Panc1 (cell line): ENCODE measurements at regions not wholly inside any gene's neighbourhood (a gene's known extent, or its start where the extent isn't known, plus 50 kb on each side); places are given as distances from the start of the nearest gene placed in this dataset.

Experiments used
- ATAC-seq: fragments of 200-7000 bp; cut with Tn5 transposase; 2 replicates; pipeline ENCODE4 v1.9.1; 2020; ENCODE audit warnings: mild to moderate bottlenecking, moderate library complexity
- BruUV-seq: library from RNA; stranded (reverse); fragments of 400-500 nt; replicated peaks from 2 replicates; lab custom pipeline; 2021; lab: Mats Ljungman, UMichigan
- CTCF ChIA-PET: fragments of 300-600 bp; sonication (Branson Sonifier 250); formaldehyde crosslinking; loops from one replicate; lab custom pipeline; 2022; ENCODE audit warnings: antibody characterized with exemption; lab: Charles Lee
- POLR2A ChIA-PET: fragments of 300-600 bp; sonication (Branson Sonifier 250); formaldehyde crosslinking; loops from one replicate; lab custom pipeline; 2022; ENCODE audit warnings: antibody characterized with exemption; lab: Charles Lee
- DNase-seq: peaks from one replicate; pipeline ENCODE4 v3.0.0-alpha.2; 2010; ENCODE audit warnings: low read depth, low spot score
- H3K27ac ChIP-seq: 2 replicates; pipeline ENCODE4 v1.5.1; 2011; ENCODE audit warnings: mild to moderate bottlenecking, low read length, inconsistent platforms
- H3K27me3 ChIP-seq: fragments of 200-500 bp; sonication (Bioruptor generic); 2 replicates; pipeline ENCODE4 v1.6.0; 2014; ENCODE audit warnings: low read length, inconsistent platforms; ENCODE audit not compliant: control insufficient read depth, insufficient read depth
- H3K36me3 ChIP-seq: fragments of 200-500 bp; sonication (Bioruptor generic); 2 replicates; pipeline ENCODE4 v1.5.1; 2014; ENCODE audit warnings: inconsistent platforms, mild to moderate bottlenecking, low read length, moderate library complexity; ENCODE audit not compliant: control insufficient read depth, insufficient read depth
- H3K4me1 ChIP-seq: 2 replicates; pipeline ENCODE4 v1.5.1; 2011; ENCODE audit warnings: inconsistent platforms, mild to moderate bottlenecking, low read length, moderate library complexity; ENCODE audit not compliant: control insufficient read depth, insufficient read depth
- H3K4me3 ChIP-seq, 2 experiments: 2 replicates each; pipeline ENCODE4 v1.5.1; 2011 to 2012; ENCODE audit warnings: low read depth in 2 of 2, low read length in 2 of 2, mild to moderate bottlenecking in 2 of 2, inconsistent platforms in 1 of 2, moderate library complexity in 1 of 2
- H3K9me3 ChIP-seq: fragments of 200-500 bp; sonication (Bioruptor generic); 2 replicates; pipeline ENCODE4 v1.5.1; 2014; ENCODE audit warnings: low read depth, mild to moderate bottlenecking, inconsistent platforms, low read length, moderate library complexity; ENCODE audit not compliant: control insufficient read depth, insufficient read depth
- POLR2AphosphoS5 ChIP-seq: IDR thresholded peaks from 2 replicates; pipeline ENCODE4 v1.6.1; 2012; ENCODE audit warnings: mild to moderate bottlenecking, low read depth, low read length, moderate library complexity
- SIN3A ChIP-seq: IDR thresholded peaks from 2 replicates; pipeline ENCODE4 v1.6.1; 2012; ENCODE audit warnings: low read depth, mild to moderate bottlenecking, low read length, moderate library complexity, borderline replicate concordance; ENCODE audit not compliant: insufficient read depth
- TCF7L2 ChIP-seq: IDR thresholded peaks from 2 replicates; pipeline ENCODE4 v1.6.1; 2011; ENCODE audit warnings: mild to moderate bottlenecking, low read depth, low read length, inconsistent platforms
- in situ Hi-C: cut with HindIII; loops from 2 replicates; pipeline ENCODE4 v1.10.0; 2016; ENCODE audit warnings: low sequenced_read_pairs, low pct_unique_long_range_greater_than_20kb
- intact Hi-C: fragments of 100-400 bp; cut with micrococcal nuclease; formaldehyde crosslinking; loops from one replicate; pipeline ENCODE4 v1.10.0; 2022; ENCODE audit not compliant: unreplicated experiment
- TF ChIP-seq, protein P1 (sequence below), 2 experiments: IDR thresholded peaks; 2 replicates each; pipeline ENCODE4 v1.6.1; 2011 to 2012; ENCODE audit warnings: low read depth in 2 of 2, control low read depth in 1 of 2, low read length in 1 of 2, mild to moderate bottlenecking in 1 of 2, moderate library complexity in 1 of 2; ENCODE audit not compliant: insufficient read depth in 1 of 2
- TF ChIP-seq, protein P2 (sequence below): fragments of 450-650 bp; IDR thresholded peaks from 2 replicates; pipeline ENCODE4 v1.5.1; 2017; ENCODE audit warnings: mild to moderate bottlenecking

DNA sequence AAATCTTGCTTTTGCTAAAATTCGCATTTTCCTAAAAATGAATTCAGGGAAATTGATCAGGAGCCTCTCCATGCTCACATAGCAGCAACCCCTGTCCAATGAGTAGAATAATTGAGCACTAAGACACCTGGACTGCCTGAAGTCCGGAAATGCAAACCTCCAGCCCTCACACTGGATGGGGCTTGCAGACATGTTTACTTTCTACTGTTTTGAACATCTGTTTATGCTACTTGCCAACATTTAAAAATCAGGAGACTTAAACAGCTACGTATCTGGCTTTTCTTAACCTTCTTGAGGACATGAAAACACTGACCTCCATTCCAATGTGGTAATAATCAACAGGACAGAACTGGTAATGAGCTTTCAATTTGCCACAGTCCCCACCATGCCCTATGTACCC is 184.4 kb downstream of the SHOX2 start:
- BruUV-seq = no TSS peak
- Histone ChIP-seq H3K9me3 (no peaks in the 10 kb centered on the region), H3K27ac (no peak overlapping the region), H3K27me3 (no peaks in the 10 kb centered on the region), H3K4me1 (no peaks in the 10 kb centered on the region), H3K4me3 (no peak overlapping the region), H3K36me3 (no peaks in the 10 kb centered on the region)
- intact Hi-C loops = no loop called here
- DNase-seq = no peak
- CTCF ChIA-PET = no interaction called here
- in situ Hi-C loops = no loop called here
- POLR2A ChIA-PET = interaction anchor here (0.6 kb wide), 1 partner anchor 309 kb away, joined by 10 read pairs; no protein-coding TSS in a partner anchor
- no peak for ATAC-seq
- no peak for TF ChIP-seq SIN3A
- TF ChIP-seq, protein P1, sequence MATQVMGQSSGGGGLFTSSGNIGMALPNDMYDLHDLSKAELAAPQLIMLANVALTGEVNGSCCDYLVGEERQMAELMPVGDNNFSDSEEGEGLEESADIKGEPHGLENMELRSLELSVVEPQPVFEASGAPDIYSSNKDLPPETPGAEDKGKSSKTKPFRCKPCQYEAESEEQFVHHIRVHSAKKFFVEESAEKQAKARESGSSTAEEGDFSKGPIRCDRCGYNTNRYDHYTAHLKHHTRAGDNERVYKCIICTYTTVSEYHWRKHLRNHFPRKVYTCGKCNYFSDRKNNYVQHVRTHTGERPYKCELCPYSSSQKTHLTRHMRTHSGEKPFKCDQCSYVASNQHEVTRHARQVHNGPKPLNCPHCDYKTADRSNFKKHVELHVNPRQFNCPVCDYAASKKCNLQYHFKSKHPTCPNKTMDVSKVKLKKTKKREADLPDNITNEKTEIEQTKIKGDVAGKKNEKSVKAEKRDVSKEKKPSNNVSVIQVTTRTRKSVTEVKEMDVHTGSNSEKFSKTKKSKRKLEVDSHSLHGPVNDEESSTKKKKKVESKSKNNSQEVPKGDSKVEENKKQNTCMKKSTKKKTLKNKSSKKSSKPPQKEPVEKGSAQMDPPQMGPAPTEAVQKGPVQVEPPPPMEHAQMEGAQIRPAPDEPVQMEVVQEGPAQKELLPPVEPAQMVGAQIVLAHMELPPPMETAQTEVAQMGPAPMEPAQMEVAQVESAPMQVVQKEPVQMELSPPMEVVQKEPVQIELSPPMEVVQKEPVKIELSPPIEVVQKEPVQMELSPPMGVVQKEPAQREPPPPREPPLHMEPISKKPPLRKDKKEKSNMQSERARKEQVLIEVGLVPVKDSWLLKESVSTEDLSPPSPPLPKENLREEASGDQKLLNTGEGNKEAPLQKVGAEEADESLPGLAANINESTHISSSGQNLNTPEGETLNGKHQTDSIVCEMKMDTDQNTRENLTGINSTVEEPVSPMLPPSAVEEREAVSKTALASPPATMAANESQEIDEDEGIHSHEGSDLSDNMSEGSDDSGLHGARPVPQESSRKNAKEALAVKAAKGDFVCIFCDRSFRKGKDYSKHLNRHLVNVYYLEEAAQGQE (IDR thresholded peaks at IDR 0.05; ENCODE audit: insufficient read depth in 1 of 2, low read depth in 2 of 2, low read length in 1 of 2) = no peak
- TF ChIP-seq, protein P2, sequence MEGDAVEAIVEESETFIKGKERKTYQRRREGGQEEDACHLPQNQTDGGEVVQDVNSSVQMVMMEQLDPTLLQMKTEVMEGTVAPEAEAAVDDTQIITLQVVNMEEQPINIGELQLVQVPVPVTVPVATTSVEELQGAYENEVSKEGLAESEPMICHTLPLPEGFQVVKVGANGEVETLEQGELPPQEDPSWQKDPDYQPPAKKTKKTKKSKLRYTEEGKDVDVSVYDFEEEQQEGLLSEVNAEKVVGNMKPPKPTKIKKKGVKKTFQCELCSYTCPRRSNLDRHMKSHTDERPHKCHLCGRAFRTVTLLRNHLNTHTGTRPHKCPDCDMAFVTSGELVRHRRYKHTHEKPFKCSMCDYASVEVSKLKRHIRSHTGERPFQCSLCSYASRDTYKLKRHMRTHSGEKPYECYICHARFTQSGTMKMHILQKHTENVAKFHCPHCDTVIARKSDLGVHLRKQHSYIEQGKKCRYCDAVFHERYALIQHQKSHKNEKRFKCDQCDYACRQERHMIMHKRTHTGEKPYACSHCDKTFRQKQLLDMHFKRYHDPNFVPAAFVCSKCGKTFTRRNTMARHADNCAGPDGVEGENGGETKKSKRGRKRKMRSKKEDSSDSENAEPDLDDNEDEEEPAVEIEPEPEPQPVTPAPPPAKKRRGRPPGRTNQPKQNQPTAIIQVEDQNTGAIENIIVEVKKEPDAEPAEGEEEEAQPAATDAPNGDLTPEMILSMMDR = no peak
- TF ChIP-seq TCF7L2 = no peak
- no peak for TF ChIP-seq POLR2AphosphoS5

DNA sequence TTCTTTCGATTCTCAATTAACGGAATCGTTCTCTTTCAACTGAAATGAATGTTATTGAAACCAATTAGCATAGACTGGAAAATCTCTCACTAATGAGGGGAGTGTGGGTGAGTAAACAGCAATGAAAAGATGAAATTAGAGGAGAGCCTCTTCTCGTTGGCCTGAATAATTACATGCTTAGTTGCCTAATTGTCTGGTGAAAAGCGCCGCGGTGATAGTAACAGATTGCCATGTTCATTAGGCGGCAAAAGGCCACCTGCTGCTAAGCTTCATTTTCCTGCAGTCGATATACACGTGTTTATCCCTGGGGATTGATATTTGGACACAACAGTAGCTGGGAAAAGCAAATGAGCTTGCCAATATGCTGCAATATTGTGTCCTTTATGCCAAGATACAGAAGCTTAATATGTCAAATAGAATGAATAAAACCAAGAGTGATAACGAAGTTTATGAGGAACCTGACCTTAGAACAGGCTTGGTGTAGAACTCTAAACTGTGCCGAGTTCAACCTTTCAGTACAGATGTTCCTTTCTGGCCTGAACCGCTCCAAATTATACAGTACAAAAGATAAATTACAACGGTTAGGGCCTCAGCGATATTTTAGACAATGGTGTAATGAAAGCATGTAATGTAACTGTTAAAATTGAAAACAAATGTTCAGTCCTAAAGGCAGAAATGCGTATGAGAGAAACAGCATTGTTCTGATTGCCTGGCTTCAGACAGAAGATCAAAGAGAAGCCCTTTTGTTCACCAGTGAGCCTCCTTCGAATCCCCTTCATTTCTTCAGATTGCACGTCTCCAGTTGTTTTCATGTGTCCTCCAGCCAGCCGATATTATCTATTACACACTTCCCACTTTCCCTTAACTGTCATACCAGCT is 185.2 kb downstream of the SHOX2 start:
- Histone ChIP-seq H3K36me3 (no peaks in the 10 kb centered on the region), H3K27me3 (no peaks in the 10 kb centered on the region), H3K9me3 (no peaks in the 10 kb centered on the region), H3K27ac (no peak overlapping the region), H3K4me1 (no peaks in the 10 kb centered on the region), H3K4me3 (no peak overlapping the region)
- DNase-seq = no peak
- no TSS peak for BruUV-seq
- in situ Hi-C loops = no loop called here
- ATAC-seq = no peak
- TF ChIP-seq, protein P1 (IDR thresholded peaks at IDR 0.05; ENCODE audit: insufficient read depth in 1 of 2, low read depth in 2 of 2, low read length in 1 of 2) = no peak
- TF ChIP-seq, protein P2 = no peak
- no peak for TF ChIP-seq POLR2AphosphoS5
- TF ChIP-seq TCF7L2 = no peak
- no peak for TF ChIP-seq SIN3A
- CTCF ChIA-PET = no interaction called here
- POLR2A ChIA-PET = interaction anchor here (0.6 kb wide), 1 partner anchor 310 kb away, joined by 10 read pairs; no protein-coding TSS in a partner anchor
- intact Hi-C loops = no loop called here
